Stromal cell of bone marrow (primary cell): ENCODE measurements at regions not wholly inside any gene's neighbourhood (a gene's known extent, or its start where the extent isn't known, plus 50 kb on each side); places are given as distances from the start of the nearest gene placed in this dataset.
"Not testable (repeated sequence)": the region's sequence is repeated elsewhere in the genome, so short reads cannot be mapped to it uniquely, and the experiment has no call there.

Experiments used
- DNase-seq: peaks from one replicate; pipeline ENCODE4 v3.0.0-alpha.2; 2012; ENCODE audit warnings: low read depth

DNA sequence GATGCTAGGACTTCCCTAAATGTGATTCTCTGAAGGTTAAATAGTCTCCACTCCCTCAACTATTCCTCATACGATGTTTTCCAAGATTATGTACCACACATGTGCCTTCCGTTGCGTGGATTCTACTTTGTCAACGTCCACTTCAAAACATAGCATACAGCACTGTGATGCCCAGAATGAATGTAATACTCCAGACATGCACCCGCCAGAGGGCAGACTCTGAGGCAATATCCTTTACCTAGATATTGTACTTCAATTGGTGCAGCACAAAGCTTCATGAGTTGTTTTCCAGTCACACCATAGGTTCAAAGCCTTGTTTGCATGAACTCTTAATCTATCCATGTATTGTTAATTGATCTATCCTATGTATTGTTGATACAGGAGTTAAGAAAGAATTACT lies 201.0 kb upstream of the NABP1 start:
- no peak for DNase-seq

DNA sequence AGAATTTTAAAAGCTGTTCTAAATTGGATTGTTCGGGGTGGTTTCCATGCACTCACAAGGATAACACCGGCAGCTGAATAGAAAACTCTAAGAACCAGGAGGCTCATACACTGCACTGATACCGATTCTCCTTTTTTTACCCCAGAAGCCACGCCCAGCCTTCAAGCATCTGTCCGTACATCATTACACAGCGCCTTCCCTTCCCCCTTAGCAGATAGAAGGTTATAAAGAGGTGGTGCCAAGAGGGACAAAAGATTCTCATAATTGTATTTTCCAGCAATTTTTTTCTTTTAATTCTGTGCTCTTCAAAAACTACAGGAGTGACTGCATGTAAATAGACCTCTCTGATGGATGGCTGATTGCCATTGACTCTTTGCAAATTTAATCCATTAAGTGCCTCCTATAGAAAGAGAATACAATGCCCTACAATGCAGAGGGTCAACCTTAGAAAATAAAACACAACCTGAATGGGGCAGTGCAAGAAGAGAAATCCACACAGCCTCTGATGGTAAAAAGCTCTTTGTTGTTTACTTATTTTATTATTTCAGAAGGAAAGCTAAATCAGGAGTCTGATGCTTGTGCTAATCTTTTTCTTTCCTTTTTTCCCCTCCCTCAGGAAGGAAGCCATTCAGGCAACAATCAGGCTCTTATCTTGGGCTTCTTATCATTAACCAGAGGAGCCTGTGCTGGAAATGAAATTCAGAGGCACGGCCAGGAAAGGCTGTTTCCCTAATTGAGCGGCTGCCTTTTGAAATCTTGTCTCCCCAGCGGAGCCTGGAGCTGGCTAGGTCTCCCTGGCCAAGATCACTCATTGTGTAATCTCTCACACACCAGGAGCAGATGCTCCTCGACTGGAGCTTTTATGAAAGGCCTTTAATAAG lies 198.9 kb upstream of the NABP1 start:
- peak; percentile 18 for DNase-seq

GRCh38 chr2:191479680-191480023 lies 198.3 kb upstream of the NABP1 start:
- DNase-seq = no peak

DNA sequence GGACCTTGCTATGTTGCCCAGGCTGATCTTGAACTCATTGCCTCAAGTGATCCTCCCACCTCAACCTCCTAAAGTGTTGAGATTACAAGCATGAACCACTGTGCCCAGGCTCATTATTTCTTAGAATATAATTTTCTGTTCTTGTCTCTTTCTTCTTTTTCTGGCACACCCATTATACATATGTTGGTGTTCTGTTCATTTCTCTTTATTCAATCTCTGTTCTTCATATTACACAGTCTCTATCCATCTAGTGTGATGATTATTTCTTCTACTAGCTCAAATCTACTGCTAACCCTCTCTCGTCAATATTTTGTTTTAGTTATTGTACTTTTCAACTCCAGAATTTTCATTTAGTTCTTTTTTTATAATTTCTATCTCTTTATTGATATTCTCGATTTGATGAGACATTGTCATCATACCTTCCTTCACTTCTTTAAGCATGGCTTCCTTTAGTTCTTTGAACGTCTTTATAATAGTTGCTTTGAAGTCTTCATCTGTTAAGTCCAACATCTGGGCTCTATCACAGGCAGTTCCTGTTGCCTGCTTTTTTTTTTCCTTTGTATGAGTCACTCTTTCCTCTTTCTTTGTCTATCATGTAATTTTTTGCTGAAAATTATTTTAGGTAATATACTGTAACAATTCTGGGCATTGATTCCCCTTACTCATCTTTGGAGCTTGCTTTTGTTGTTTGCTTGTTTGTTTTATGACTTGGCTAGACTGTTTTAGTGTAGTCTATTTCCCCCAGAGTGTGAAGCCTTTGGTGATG lies 196.4 kb upstream of the NABP1 start:
- no peak for DNase-seq

DNA sequence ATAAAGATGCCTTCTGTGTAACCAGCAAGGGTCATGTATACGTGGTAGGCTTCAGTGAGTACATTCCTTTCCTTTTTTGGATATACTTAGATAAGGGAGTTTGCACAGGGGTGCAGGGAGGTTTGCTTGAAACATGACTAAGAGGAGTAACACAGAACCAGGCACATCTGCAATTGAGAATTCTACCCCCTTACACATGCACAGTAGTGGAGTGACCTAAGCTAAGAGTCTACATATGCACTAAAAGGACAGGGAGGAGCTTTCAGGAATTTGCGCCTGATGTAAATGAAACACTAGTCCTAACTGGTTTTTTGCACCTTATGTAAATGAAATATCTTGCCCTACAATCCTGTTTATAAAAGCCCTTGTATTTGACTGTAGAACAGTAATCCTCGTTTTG lies 194.8 kb upstream of the NABP1 start:
- no peak for DNase-seq

GRCh38 chr2:191486584-191487320 lies 191.2 kb upstream of the NABP1 start:
- DNase-seq = peak; percentile 98

GRCh38 chr2:191488135-191488534 lies 189.8 kb upstream of the NABP1 start:
- no peak for DNase-seq

GRCh38 chr2:191489177-191489576 lies 188.8 kb upstream of the NABP1 start:
- DNase-seq = no peak

- DNase-seq = no peak
Measured at GRCh38 chr2:191496838-191497237, 181.1 kb upstream of the NABP1 start.

DNA sequence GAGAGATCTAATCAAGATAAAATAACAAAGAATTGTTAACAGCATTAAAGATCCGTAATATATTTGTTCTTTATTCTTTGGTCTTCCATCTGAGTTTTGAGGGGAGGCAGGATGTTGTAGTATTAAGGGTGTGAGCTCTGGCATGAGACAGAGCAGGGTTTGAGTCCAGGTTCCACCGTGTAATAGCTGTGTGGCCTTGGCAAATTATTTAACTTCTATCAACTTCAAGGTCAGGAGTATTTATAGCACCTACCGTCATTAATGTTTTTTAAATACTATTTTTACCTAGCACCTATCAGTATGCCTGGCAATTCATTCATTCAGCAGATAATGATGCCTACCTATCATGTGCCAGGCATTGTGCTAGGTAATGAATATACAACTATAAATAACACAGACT lies 180.1 kb upstream of the NABP1 start:
- DNase-seq = no peak

- no peak for DNase-seq
Measured at GRCh38 chr2:191499050-191499449, 178.9 kb upstream of the NABP1 start.

GRCh38 chr2:191499874-191500565 lies 177.9 kb upstream of the NABP1 start:
- DNase-seq = peak; percentile 28

GRCh38 chr2:191500566-191500883 lies 177.4 kb upstream of the NABP1 start:
- DNase-seq = no peak

DNA sequence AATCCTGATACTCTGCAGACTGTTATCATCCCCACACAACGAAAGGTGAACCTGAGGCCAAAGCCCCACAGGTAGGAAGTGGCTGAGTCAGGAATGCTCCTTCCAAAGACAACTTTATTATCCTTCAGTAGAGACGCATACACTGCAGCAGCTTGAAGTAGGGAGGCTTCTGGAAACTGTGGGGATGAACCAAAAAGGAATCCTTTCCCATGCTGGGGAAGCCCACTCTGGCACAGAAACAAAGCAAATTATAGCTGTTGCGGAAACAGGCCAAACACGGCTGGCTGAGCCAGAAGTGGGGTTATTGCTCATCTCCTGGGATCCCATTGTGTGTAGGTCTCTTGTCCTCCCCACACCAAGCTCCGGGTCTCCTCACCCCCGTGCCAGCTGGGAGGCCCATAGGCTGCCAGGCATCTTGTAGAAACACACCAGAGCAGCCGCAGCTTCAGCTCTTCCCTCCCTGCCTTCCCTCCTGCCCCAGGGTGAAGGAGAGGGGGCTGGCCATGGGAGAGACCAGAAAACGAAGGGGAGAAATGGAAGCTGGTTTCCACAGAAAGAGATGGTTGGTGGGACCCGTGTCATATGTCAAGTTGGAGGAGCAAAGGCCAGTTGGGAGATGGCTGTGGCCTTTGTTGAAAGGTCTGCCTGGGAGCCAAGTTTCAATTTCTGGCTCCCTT lies 176.9 kb upstream of the NABP1 start:
- DNase-seq = no peak

- DNase-seq = peak; percentile 49
Measured at GRCh38 chr2:191501561-191502168, 176.3 kb upstream of the NABP1 start.

- no peak for DNase-seq
Measured at GRCh38 chr2:191506515-191506914, 171.4 kb upstream of the NABP1 start.

GRCh38 chr2:191507252-191507853 lies 170.6 kb upstream of the NABP1 start:
- not testable (repeated sequence) for DNase-seq

- no peak for DNase-seq
Measured at GRCh38 chr2:191508738-191509137, 169.2 kb upstream of the NABP1 start.

GRCh38 chr2:191512216-191512835 lies 165.6 kb upstream of the NABP1 start:
- no peak for DNase-seq

DNA sequence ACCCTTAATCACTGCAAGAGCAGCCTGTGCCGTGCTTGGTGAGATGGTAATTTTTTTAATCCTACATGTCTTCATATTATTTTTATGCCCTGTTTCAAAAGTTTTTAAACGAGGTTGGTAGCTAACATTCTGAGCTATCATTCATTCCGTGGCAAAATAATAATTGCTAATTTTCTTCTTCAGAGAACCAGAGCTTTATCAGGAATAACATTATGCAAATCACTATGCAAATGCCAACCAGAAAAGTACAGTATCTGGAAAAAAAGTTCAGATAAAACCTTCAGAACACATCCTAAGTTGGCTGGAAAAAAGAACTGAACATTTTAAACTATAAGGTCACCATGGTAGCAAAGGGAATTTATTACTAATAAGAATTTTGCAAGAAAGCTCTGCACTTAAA lies 165.1 kb upstream of the NABP1 start:
- no peak for DNase-seq
